ENCODE measurements at regions not wholly inside any gene's neighbourhood (a gene's known extent, or its start where the extent isn't known, plus 50 kb on each side); places are given as distances from the start of the nearest gene placed in this dataset.
"Not testable (repeated sequence)": the region's sequence is repeated elsewhere in the genome, so short reads cannot be mapped to it uniquely, and the experiment has no call there.

DNA sequence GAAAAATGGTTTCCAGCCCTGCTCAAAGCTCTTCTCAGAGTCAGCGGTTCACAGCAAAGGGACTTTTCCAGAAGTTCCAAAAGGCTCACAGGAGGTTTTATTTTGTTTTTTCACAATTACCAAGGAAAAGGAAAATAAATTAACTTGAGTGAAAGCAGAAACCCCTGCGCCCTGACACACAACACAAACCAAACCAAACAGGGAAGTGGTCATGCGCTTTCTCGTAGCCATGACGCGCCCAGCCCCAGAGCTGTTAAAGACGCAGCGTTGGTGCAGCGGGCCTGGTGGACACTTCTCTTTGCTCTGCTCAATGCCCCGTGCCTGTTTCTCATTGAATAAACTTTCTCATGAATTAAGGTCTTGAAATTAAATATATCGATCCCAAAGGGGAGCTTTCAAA, 134.4 kb upstream of the LYZL2 start:
- DNase-seq (ENCODE audit: low spot score): no peak

DNA sequence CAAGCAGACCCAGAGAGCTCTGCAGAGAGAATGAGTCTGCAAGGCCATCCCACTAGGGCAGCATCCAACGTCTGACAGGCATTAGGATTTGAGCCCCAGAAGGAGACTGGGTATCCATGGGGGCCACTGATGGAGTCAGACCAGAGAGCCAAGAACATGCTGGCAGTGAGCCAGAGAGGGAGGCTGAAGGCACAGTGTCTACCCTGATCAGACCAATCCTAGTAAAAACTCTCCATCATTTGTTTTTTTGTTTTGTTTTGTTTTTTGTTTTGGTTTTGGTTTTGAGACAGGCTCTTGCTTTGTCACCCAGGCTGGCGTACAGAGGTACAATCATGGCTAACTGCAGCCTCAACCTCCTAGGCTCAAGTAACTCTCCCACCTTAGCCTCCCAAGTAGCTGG, 133.1 kb upstream of the LYZL2 start:
- DNase-seq (ENCODE audit: low spot score): no peak

DNA sequence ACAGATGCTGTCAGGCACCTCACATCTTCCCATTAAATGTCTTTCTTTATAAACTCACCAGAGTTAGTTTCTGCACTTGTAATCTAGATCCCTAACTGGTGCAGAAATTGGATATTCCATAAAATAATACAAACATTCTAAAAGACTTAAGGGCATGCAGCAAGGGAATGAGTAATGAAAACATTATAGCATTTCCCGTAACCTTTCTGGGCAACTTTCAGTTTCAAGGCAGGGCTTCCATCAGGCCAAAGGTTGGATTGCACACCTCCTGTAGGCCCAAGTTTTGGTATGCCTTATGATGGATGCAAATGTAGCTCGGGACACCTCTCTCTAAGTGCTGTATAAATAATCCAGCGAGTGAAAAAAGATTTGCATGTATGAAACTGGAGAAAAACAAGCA, 129.9 kb upstream of the LYZL2 start:
- no peak for DNase-seq (ENCODE audit: low spot score)

DNA sequence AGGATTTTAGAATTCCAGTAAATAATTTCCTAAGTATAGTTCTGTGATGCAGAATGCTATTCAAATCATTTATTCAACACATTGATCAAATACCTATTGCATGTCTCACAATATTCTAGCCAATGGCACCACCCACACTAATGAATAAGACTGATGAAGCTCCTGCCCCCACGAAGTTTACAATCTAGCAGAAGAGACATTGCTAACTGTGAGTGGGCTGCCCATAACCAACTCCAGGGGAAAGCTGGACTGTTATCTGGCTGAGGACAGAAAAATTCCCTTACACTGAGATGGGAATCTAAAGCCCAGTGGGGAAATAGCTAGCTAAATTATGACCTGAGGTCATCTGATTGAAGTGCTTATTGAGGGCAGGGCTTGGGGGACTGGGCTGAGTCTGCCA, 128.8 kb upstream of the LYZL2 start:
- DNase-seq (ENCODE audit: low spot score): no peak

DNA sequence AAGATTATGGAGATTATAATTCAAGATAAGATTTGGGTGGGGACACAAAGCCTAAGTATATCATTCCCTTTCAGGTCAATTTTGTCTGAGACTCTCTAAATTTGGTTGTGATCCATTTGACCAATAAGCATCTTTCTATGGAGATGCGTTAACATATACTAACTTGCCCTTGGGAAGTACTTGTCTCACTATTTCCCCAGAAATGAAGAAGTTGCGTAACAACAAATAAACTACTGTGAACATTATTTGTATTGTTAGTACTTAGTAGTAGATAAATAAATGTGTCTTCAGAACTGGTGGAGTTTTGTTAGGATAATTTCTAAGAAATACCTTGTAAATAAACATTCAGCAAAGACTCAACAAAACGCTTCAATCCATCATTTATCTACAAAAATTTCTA, 127.3 kb upstream of the LYZL2 start:
- no peak for DNase-seq (ENCODE audit: low spot score)

DNA sequence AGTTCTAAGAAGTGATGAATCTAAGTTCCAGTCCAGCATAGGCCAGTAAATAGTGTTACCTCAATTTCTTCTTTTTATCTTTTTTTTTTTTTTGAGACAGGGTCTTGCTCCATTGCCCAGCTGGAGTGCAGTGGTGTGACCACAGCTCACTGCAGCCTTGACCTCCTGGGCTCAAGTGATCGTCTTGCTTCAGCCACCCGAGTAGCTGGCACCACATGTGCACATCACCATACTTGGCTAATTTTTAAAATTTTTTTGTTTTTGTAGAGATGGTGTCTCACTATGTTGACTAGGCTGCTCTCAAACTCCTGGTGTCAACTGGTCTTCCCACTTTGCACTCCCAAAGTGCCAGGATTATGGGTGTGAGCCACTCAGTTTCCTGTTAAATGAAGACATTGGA, 126.6 kb upstream of the LYZL2 start:
- no peak for DNase-seq (ENCODE audit: low spot score)

DNA sequence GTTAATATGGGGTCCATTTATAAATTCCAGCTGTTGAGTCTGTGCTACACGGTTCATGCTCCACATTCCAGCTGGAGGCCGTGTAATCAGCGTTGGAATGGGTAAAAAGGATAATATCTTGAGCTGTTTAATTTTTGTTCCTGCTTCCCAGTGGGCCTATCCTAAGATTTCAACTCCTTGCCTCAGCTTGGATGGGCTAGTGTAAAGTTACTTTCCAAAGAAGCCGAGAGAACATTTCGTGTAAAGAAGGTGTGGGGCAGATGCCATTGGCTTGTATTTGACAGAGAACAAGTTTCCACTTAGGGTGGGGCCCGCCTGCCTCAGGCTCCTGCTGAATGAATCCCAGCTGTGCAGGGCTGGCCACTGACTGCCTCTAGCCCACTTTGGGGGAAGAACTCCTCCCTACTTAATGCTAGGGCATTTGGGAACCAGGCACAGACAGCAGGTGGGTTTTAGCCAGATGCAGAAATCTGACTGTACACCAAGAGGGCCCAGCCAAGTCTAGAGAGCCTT, 125.9 kb upstream of the LYZL2 start:
- no peak for DNase-seq (ENCODE audit: low spot score)

DNA sequence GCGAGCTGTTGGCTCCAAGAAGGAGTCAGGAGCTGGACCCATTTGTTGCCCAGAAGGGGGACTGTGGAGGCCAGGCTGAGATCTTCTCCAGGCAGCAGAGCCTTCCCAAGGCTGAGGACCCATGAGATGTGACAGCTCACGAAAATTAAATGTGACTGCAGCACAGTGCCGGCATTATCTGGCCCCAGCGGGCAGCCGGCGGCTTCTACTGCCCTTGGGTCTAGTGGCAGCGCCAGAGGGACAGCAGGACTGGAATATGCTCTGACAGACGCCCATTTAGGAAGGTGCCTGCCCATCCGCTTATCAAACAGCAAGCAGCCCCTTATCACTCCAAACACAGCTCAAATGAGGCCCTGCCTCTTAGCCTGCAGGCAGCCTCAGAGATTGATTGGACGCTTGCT, 122.9 kb upstream of the LYZL2 start:
- no peak for DNase-seq (ENCODE audit: low spot score)

DNA sequence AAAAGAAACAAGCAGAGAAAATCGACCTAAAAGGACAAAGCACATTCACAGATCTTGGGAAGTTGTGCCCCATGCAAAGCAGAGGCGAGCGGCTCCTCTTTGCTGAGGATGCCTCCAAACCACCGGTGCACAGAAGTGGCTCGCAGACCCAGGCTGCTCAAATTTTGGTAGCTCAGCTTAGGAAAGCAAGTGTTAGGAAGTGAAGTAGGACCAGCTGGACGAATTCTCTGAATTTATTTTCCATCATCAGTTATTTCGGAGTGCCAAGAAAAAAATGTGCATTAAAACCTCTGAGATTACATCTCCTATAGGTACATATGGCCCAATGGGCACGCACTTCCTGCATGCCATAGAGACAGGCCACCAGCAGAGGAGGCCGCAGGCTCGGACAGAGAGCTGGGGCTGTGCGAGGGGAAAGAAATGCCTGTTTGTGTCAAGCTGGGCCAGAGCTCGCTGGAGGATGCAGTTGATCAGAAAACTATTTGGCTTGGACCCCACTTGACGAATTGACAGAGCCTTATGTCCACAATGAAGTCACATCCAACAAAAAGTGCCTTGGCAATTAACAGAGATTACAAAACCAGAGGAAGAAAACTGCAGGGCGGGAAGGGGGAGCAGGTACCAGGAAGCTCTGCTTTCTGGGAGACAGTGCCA, 122.3 kb upstream of the LYZL2 start:
- peak; percentile 80 for DNase-seq (ENCODE audit: low spot score)

DNA sequence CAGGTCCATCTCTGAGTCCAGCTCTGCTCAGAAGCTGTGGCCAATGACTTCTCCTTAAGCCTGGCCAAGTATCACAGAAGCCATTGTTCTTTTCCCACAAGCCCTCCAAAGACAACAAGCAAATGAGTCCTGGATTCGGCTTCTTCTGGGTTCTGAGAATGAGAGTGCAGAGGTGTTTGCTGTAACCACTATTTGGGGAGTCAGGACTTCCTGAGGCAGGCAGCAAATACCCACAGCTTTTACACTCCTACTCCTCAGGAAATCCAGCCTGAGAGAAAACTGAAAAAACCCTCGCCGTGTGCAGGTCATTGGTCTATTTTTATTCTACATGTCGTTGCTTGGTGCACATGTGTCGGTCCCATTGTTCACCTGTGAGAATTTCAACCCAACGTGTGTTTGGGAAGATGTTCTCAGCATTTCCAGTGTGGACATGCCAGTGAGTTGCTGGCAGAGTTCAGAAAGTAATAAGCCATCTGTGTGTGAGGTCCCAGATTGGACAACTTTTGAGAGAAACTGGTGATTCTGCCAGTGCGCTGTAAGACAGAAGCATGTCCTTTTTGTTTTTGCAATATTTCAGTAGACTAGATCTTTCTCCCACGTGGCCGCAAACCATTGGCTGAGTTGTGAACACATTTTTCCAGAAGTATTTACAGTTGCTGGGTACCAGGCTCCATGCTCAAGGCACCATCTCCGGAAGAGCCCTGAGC, 121.6 kb upstream of the LYZL2 start:
- no peak for DNase-seq (ENCODE audit: low spot score)

DNA sequence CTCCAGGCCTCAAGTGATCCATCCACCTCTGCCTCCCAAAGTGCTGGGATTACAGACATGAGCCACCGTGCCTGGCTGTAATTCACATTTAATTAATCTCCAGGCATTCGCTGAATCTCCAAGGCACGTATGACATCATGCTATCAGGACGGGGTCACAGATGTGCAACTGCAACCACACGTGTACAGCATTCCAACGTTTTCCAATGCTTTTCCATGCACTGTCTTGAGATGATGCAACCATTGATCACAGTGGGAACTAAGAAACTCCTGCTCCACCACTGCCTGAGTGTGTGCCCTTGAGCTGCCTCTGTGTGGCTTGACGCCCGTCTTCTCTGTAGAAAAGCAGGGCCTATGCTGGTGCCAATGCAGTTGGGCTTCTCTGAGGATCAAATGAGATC, 119.8 kb upstream of the LYZL2 start:
- no peak for DNase-seq (ENCODE audit: low spot score)

DNA sequence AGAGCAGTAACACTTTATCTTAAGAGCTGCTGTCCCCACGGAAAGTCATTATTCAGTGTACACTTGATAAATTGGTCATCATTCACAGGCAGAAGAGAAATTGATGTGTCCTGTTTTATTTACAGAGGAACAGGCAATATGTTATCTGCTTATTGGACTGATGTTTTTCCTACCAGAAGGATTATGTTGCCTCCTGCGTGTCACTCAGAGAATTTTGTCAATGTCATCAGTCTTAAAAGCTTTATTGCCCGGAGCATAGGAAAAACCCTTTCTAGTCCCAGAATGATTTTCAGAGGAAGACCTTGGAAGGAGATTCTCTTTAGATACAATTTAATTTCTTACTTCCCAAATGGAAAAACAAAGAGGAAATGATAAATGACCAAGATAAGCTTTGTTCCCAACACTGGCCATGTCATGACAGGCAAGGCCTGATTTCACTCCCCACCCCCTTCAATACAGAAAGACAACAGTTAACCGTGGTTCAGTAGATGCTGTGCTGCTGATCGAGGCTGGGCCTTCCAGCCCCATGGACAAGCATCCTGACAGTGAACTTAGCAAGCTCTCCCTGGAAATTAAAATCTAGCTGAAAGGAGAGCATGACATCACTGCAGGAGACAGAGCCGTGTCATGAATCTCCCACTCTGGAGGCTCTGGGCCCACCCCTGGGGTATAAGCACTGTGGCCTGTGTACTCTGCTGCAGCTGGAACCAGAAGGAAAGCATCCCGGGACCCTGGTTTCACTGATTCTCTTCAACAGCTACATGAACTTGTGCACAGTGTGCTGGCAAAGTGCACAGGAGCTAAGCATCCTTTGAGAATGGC, 118.8 kb upstream of the LYZL2 start:
- DNase-seq (ENCODE audit: low spot score): no peak

DNA sequence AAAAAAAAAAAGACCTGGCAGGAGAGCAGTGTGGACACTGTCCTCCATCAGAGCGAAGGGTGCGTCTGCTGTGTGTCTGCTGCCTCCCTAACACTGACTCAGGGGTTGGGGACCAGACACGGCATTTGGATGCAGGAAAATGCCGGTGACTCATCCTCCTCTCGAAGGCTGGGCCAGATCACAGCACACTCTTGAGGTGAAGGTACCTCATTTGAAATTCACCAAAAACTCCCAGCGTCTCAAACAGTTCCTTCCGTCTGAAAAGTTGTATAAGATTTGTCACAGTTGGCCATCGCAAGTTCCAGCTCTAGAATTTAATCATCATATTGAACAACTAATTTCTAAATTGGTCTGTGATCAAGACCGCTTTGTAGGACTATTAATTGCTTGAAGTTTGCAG, 118.1 kb upstream of the LYZL2 start:
- no peak for DNase-seq (ENCODE audit: low spot score)

DNA sequence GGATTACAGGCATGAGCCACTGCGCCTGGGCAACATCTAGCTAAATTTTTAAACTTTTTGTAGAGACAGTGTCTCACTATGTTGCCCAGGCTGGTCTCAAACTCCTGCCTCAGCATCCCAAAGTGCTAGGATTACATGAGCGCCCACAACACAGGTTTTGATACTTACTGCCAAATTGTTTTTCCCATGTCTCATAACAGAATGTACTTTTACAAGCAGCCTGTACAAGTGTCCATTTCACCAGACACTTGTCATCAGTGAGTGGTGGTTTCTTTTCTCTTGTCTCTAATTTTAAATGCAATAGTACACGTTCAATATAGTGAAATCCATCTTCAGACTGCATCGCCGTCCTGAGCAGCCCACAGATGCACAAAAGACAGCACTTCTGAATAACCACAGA, 116.4 kb upstream of the LYZL2 start:
- no peak for DNase-seq (ENCODE audit: low spot score)

DNA sequence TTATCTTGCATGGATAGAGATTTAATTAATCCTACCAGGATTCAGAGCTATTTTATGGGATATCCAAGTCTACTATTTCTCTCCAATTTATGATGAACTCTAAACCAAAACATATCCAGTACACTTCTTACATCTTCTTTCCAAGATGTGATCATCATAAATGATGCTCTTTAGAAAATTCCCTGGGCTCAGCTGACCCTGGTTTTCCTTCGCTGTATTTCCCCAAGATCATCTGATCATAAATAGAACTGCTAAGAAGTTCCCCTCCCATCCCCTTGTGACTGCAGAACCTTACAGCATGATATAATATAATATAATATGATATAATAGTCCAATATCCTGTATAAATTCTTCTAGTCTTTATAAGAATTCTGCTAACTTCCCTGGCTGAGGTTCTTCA, 114.6 kb upstream of the LYZL2 start:
- DNase-seq (ENCODE audit: low spot score): no peak

DNA sequence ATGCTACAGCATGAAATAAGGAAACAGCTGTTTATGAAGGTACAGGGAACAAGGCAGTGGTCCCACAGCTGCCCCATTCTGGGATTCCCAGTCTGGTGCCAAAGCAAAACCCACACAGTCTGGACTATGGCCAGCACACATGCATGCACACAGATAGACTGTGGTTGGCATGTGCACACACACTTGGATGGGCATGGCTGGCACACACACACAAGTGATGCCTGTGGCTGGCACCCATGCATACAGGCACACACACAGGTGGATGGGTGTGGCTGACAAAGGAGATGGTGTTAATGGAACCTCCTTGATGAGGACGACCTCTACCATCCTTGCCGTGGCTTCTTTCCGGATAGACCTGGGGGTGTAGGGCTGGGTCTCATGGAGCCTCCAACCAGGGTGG, 114.0 kb upstream of the LYZL2 start:
- DNase-seq (ENCODE audit: low spot score): no peak

DNA sequence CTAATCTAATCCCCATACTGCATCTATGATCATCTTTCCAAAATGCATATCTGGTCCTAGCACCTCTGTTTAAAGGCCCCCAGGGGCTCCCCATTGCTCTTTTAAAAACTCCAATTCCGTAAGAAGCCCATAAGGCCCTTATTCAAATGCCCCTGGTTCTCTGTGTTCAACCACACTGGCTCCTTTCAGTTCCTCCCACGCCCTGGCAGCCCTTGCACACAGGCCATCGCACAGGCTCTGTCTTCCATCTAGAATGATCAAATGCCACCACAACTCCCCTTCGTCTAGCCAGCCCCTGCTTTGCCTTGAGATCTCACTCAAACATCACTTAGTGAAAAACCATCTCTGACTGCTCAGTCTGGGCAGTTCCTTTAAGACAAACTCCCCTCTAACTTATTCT, 112.9 kb upstream of the LYZL2 start:
- DNase-seq (ENCODE audit: low spot score): no peak

DNA sequence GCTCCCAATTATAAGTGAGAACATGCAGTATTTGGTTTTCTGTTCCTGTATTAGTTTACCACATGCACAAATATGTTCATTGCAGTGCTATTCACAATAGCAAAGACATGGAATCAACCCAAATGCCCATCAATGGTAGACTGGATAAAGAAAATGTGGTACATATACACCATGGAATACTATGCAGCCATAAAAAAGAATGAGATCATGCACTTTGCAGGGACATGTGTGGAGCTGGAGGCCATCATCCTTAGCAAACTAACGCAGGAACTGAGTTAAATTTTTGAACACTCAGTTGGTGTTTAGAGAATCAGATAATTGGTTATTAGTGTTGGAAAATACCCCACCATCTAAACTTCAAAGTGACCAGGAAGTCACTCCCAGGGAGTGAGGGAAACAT, 111.2 kb upstream of the LYZL2 start:
- not testable (repeated sequence) for DNase-seq (ENCODE audit: low spot score)

DNA sequence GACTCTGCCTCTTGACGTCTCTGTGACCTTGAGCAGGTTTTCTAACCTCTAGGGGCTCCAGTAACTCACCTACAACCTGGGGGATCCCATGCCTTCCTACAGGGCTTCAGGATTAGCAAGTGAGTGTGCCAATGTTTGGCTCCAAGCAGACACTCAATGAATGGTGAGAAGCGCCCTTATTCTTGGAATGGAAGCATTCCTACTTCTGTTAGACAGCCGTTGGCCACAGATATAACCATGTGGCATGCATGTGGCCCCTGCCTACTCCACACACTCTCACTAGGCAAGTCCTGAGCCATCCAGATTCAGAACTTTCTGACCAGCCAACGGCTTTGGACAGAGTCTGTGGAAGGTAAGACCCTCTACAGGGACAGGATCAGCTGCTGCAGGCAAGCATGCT, 108.9 kb upstream of the LYZL2 start:
- no peak for DNase-seq (ENCODE audit: low spot score)

DNA sequence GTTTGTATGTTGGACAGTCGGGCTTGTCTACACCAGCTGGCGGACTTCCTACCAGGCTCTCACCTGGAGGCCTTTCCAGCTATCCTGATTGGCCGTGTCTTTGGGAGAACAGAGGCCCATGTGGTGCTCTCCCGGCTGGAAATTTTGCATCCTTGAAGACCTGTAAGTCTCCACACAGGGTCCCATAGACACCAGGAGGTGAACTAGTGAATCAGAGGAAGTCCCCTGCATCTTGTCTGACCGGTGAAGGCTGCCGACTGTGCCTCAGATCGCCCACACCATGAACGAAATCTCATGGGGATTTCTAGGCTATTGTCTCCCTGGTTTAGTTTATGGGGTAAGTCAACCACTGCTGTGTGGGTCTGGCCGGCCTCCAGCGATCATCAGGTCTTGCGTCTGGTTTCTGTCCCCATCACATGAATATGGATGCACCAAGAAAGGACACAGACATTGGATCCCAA, 108.4 kb upstream of the LYZL2 start:
- DNase-seq (ENCODE audit: low spot score): no peak

DNA sequence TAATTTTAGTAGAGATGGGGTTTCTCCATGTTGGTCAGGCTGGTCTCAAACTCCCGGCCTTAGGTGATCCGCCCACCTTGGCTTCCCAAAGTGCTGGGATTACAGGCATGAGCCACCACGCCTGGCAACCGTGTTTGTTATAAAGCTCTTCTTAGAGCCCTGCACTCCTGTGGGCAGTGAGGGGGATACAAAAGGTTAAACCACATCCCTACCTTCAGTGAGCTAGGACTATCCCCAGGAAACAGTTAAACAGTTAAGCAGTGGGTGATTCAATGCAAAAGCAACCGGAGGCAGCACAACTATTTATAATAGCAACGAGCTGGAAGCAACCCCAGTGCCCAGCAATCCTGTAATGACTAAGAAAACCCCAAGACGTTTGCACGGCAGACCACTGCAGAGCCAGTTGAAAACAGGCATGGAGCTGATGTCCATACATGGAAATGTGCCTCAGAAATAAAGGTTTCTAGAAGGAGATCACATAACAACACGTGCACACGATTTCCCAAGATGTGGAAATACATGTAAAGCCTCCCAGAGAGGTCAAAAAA, 107.2 kb upstream of the LYZL2 start:
- peak; percentile 22 for DNase-seq (ENCODE audit: low spot score)

DNA sequence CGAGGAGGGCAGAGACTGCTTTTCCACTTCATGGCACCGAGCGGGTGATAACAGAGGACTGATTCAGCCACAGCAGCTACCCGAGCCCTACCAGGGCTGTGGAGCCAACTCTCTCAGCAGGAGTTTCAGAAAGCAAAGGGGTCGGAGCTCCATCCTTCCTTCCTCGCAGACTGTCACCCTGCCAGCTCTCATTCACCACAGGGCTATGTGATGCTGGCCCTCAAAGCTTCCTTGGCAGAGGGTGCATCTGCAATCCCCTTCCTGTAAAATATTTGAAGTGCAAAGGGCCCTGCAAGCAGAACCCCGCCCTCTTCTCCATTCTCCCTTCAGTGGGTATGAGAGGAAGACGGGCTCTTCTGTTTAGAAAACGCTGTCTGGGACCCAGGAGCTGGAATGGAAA, 105.3 kb upstream of the LYZL2 start:
- DNase-seq (ENCODE audit: low spot score): no peak

DNA sequence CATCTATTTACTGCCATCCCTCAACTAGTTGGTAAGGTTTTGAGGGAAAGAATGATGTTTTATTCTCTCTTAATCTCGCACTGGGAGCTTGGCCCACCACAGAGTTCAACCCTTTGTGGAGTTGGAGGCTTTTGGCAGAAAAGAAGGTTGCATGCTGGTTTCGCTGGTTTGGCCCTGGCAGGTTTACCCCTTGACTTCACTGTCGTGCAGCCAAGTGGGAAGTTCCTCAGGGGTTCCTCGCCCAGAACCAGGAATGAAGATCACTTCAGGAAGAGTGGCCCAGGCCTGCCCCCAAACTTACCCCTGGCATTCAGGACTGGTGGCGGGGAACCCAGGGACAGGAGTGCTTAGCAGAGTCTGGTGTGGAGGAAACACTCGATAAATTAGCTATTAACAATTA, 103.1 kb upstream of the LYZL2 start:
- DNase-seq (ENCODE audit: low spot score): no peak
